HepG2 (cell line): ENCODE measurements at regions not wholly inside any gene's neighbourhood (a gene's known extent, or its start where the extent isn't known, plus 50 kb on each side); places are given as distances from the start of the nearest gene placed in this dataset.

ENCODE experiments used
- ATAC-seq: fragments of 200-7000 bp; cut with Tn5 transposase; 3 replicates; pipeline ENCODE4 v1.9.1; 2020; ENCODE audit warnings: mild to moderate bottlenecking, moderate library complexity
- BruUV-seq: library from RNA; stranded (reverse); fragments of 400-500 nt; replicated peaks from 2 replicates; lab custom pipeline; 2021; lab: Mats Ljungman, UMichigan
- CTCF ChIA-PET: fragments of 300-600 bp; formaldehyde crosslinking; extraction: SDS; loops from one replicate; lab custom pipeline; 2021; ENCODE audit warnings: low total read pairs, inconsistent platforms, low intra/inter-chr PET ratio; lab: Yijun Ruan, JAX
- POLR2A ChIA-PET: fragments of 350-600 bp; sonication (Branson Sonifier 250); formaldehyde crosslinking; loops from one replicate; lab custom pipeline; 2020; ENCODE audit warnings: antibody characterized with exemption, inconsistent platforms; lab: Yijun Ruan, JAX
- DNase-seq: peaks from one replicate; pipeline ENCODE4 v3.0.0-alpha.2; 2015; ENCODE audit warnings: low spot score
- FAIRE-seq: peaks from 3 replicates; lab custom pipeline; 2011; peaks lifted over from hg19 to GRCh38; lab: Jason Lieb, UNC
- H2AFZ ChIP-seq: one replicate; pipeline ENCODE4 v1.6.1; 2011; ENCODE audit warnings: low read length, inconsistent platforms
- H3K27ac ChIP-seq: fragments of 300-600 bp; 3 replicates; pipeline ENCODE4 v1.8.0; 2011; ENCODE audit warnings: mixed run types, mild to moderate bottlenecking, mixed read lengths, low read length, inconsistent platforms; ENCODE audit not compliant: insufficient read depth; ENCODE audit errors: extremely low read length
- H3K27me3 ChIP-seq, 2 experiments: fragments of 200-600 bp in 1 of 2; 2 replicates in 1 of 2; 3 replicates in 1 of 2; pipeline versions ENCODE4 v1.6.0 to v1.8.0; 2011; ENCODE audit warnings: low read length in 2 of 2, mild to moderate bottlenecking in 2 of 2, moderate library complexity in 2 of 2, inconsistent platforms in 1 of 2; ENCODE audit not compliant: insufficient read depth in 2 of 2, control insufficient read depth in 1 of 2
- H3K36me3 ChIP-seq, 2 experiments: fragments of 200-600 bp in 1 of 2; replicated peaks in 1 of 2; 2 replicates in 1 of 2; 3 replicates in 1 of 2; pipeline versions ENCODE4 v1.5.1 to v1.8.0; 2011; ENCODE audit warnings: low read length in 2 of 2, inconsistent platforms in 1 of 2; ENCODE audit not compliant: insufficient read depth in 2 of 2, control insufficient read depth in 1 of 2
- H3K4me1 ChIP-seq: 2 replicates; pipeline ENCODE4 v1.5.1; 2012; ENCODE audit warnings: low read length, inconsistent platforms; ENCODE audit not compliant: insufficient read depth
- H3K4me2 ChIP-seq: 2 replicates; pipeline ENCODE4 v1.6.0; 2011; ENCODE audit warnings: low read depth, low read length, inconsistent platforms
- H3K4me3 ChIP-seq, 3 experiments: fragments of 200-600 bp in 1 of 3; sonication (generic), shearing (Covaris generic) in 1 of 3; replicated peaks in 1 of 3; 2 replicates each; pipeline ENCODE4 v1.5.1; 2011 to 2016; ENCODE audit warnings: low read length in 3 of 3, inconsistent platforms in 2 of 3, low read depth in 2 of 3, mild to moderate bottlenecking in 2 of 3, control low read depth in 1 of 3, mixed read lengths in 1 of 3; ENCODE audit not compliant: insufficient read depth in 1 of 3
- H3K79me2 ChIP-seq: one replicate; pipeline ENCODE4 v1.6.1; 2011; ENCODE audit warnings: low read length, inconsistent platforms; ENCODE audit not compliant: insufficient read depth
- H3K9ac ChIP-seq: 2 replicates; pipeline ENCODE4 v1.6.0; 2011; ENCODE audit warnings: mild to moderate bottlenecking, low read depth, low read length, inconsistent platforms; ENCODE audit not compliant: insufficient read depth
- H3K9me3 ChIP-seq: 2 replicates; pipeline ENCODE4 v1.5.1; 2012; ENCODE audit warnings: mild to moderate bottlenecking, low read length
- H4K20me1 ChIP-seq: 2 replicates; pipeline ENCODE4 v1.6.0; 2011; ENCODE audit warnings: inconsistent platforms, mild to moderate bottlenecking, low read length, moderate library complexity; ENCODE audit not compliant: insufficient read depth
- ARNT ChIP-seq: fragments of 450-650 bp; IDR thresholded peaks from 2 replicates; pipeline ENCODE4 v1.6.1; 2017
- CEBPB ChIP-seq: IDR thresholded peaks from 2 replicates; pipeline ENCODE4 v1.6.1; 2011; ENCODE audit warnings: low read depth, low read length, improper control_type of control experiment, borderline replicate concordance
- DNMT3B ChIP-seq: conservative IDR thresholded peaks from 2 replicates; pipeline ENCODE4 v1.6.1; 2016; ENCODE audit warnings: missing biosample characterization, control low read depth
- KAT2B ChIP-seq: fragments of 150-350 bp; IDR thresholded peaks from 2 replicates; pipeline ENCODE4 v1.6.1; 2014; ENCODE audit warnings: low read depth, low read length, borderline replicate concordance
- MEIS2 ChIP-seq: sonication (generic); formaldehyde crosslinking; IDR thresholded peaks from 2 replicates; pipeline ENCODE4 v1.9.0; 2021; ENCODE audit warnings: mild to moderate bottlenecking, missing genetic modification reagents
- TFAP4 ChIP-seq: sonication (generic); IDR thresholded peaks from 2 replicates; pipeline ENCODE4 v1.6.1; 2016; ENCODE audit warnings: low read depth, borderline replicate concordance
- ZBTB25 ChIP-seq: IDR thresholded peaks from 2 replicates; pipeline ENCODE4 v1.6.1; 2018; ENCODE audit warnings: missing genetic modification reagents
- ZBTB37 ChIP-seq: sonication (generic); formaldehyde crosslinking; IDR thresholded peaks from 2 replicates; pipeline ENCODE4 v1.4.0; 2020; ENCODE audit warnings: mild to moderate bottlenecking, missing genetic modification reagents
- ZNF468 ChIP-seq: sonication (generic); formaldehyde crosslinking; IDR thresholded peaks from 2 replicates; pipeline ENCODE4 v1.8.0; 2022; ENCODE audit warnings: mild to moderate bottlenecking, moderate library complexity, missing genetic modification reagents
- ZNF737 ChIP-seq: sonication (generic); formaldehyde crosslinking; IDR thresholded peaks from 2 replicates; pipeline ENCODE4 v1.5.0; 2020; ENCODE audit warnings: missing genetic modification reagents, mild to moderate bottlenecking, borderline replicate concordance
- ZNF788 ChIP-seq: sonication (generic); formaldehyde crosslinking; IDR thresholded peaks from 2 replicates; pipeline ENCODE4 v1.5.0; 2020; ENCODE audit warnings: mild to moderate bottlenecking, missing genetic modification reagents, borderline replicate concordance
- WGBS: methylation state at CpG from one replicate; pipeline ENCODE4 v1.1.6; 2017; ENCODE audit warnings: low lambda C conversion rate; 5-methylcytosine and 5-hydroxymethylcytosine counted together
- in situ Hi-C: cut with HindIII; loops from 2 replicates; pipeline ENCODE4 v1.10.0; 2017; ENCODE audit warnings: low pct_unique_long_range_greater_than_20kb; ENCODE audit not compliant: extremely low pct_ligation_motif_present
- intact Hi-C: fragments of 100-400 bp; cut with micrococcal nuclease; formaldehyde crosslinking; loops from one replicate; pipeline ENCODE4 v1.10.0; 2022; ENCODE audit not compliant: unreplicated experiment

- no peak for DNase-seq
- Histone ChIP-seq H3K27ac (no peak overlapping the region), H3K4me2 (no peak overlapping the region), H3K79me2 (no peaks in the 10 kb centered on the region), H2AFZ (no peak overlapping the region), H3K4me3 (no peak overlapping the region), H4K20me1 (no peaks in the 10 kb centered on the region), H3K4me1 (no peaks in the 10 kb centered on the region), H3K36me3 (no peaks in the 10 kb centered on the region), H3K9ac (no peak overlapping the region), H3K27me3 (no peaks in the 10 kb centered on the region), H3K9me3 (peaks cover 81% of the 10 kb centered on the region)
- no peak for ATAC-seq
- WGBS, result 0% methylated on average over 2 of the region's 2 CpGs
- in situ Hi-C loops (no loop called here), intact Hi-C loops (no loop called here)
- TF ChIP-seq ZNF468 (CRISPR knock-in tag), result no peak
- TF ChIP-seq KAT2B, result no peak
- no peak for TF ChIP-seq DNMT3B (CRISPR knock-in tag)
- no peak for TF ChIP-seq MEIS2 (CRISPR knock-in tag)
- no peak for TF ChIP-seq ZNF737
- TF ChIP-seq CEBPB, result no peak
- TF ChIP-seq ZNF788 (CRISPR knock-in tag), result no peak
- TF ChIP-seq ZBTB37 (CRISPR knock-in tag), result no peak
- TF ChIP-seq ZBTB25 (CRISPR knock-in tag), result no peak
- TF ChIP-seq TFAP4, result no peak
- no peak for TF ChIP-seq ARNT
- no TSS peak for BruUV-seq
- no peak for FAIRE-seq
- ChIA-PET CTCF (no interaction called here), POLR2A (no interaction called here)
Observed at GRCh38 chr14:82533351-82533750, 999.7 kb upstream of the SEL1L start.
